Activated naive CD4-positive, alpha-beta T cell treated with anti-CD3 and anti-CD28 coated beads, Interleukin-2, amount 10 ng/mL, durations not matched to agents 7 days and 5 days (primary cell): ENCODE measurements at regions not wholly inside any gene's neighbourhood (a gene's known extent, or its start where the extent isn't known, plus 50 kb on each side); places are given as distances from the start of the nearest gene placed in this dataset.

Source experiments
- CTCF ChIA-PET: fragments of 350-600 bp; sonication (Branson Sonifier 250); formaldehyde crosslinking; loops from one replicate; lab custom pipeline; 2021; ENCODE audit warnings: antibody characterized with exemption; lab: Charles Lee
- DNase-seq: peaks from one replicate; pipeline ENCODE4 v3.0.0-alpha.2; 2020
- H3K27ac Mint-ChIP-seq: one replicate; pipeline ENCODE4 v1.8.0; 2021; ENCODE audit warnings: mild to moderate bottlenecking, moderate library complexity, mixed read lengths
- H3K27me3 Mint-ChIP-seq: one replicate; pipeline ENCODE4 v1.8.0; 2021; ENCODE audit warnings: mild to moderate bottlenecking, mixed read lengths
- H3K36me3 Mint-ChIP-seq: one replicate; pipeline ENCODE4 v1.8.0; 2021; ENCODE audit warnings: mixed read lengths
- H3K4me1 Mint-ChIP-seq: one replicate; pipeline ENCODE4 v1.8.0; 2021; ENCODE audit warnings: mixed read lengths
- H3K4me3 Mint-ChIP-seq: one replicate; pipeline ENCODE4 v1.8.0; 2021; ENCODE audit warnings: mild to moderate bottlenecking, moderate library complexity, mixed read lengths
- H3K9me3 Mint-ChIP-seq: one replicate; pipeline ENCODE4 v1.8.0; 2021; ENCODE audit warnings: mixed read lengths

- no peaks in the 10 kb centered on the region for H3K9me3 Mint-ChIP-seq
- CTCF ChIA-PET: no interaction called here
- no peaks in the 10 kb centered on the region for H3K27me3 Mint-ChIP-seq
- H3K27ac Mint-ChIP-seq: no peak overlapping the region
- H3K36me3 Mint-ChIP-seq: no peaks in the 10 kb centered on the region
- H3K4me1 Mint-ChIP-seq: peaks cover 3% of the 10 kb centered on the region
- H3K4me3 Mint-ChIP-seq: no peak overlapping the region
- DNase-seq: no peak
Measured at GRCh38 chr9:16025627-16026026, 472.8 kb downstream of the CCDC171 start.

- no peak for DNase-seq
- Mint-ChIP-seq H3K9me3 (peaks cover 1% of the 10 kb centered on the region), H3K27ac (no peak overlapping the region), H3K36me3 (no peaks in the 10 kb centered on the region), H3K4me1 (peaks cover 5% of the 10 kb centered on the region), H3K4me3 (no peak overlapping the region), H3K27me3 (no peaks in the 10 kb centered on the region)
- CTCF ChIA-PET: no interaction called here
Measured at GRCh38 chr9:16026886-16027285, 474.0 kb downstream of the CCDC171 start.

GRCh38 chr9:16028548-16028947 lies 475.7 kb downstream of the CCDC171 start:
- CTCF ChIA-PET: no interaction called here
- Mint-ChIP-seq H3K9me3 (peaks cover 4% of the 10 kb centered on the region), H3K27me3 (no peaks in the 10 kb centered on the region)

GRCh38 chr9:16029046-16029615 lies 476.3 kb downstream of the CCDC171 start:
- Mint-ChIP-seq H3K9me3 (peaks cover 4% of the 10 kb centered on the region), H3K4me1 (peaks cover 5% of the 10 kb centered on the region), H3K27me3 (no peaks in the 10 kb centered on the region), H3K36me3 (no peaks in the 10 kb centered on the region), H3K4me3 (no peak overlapping the region), H3K27ac (no peak overlapping the region)
- no peak for DNase-seq
- CTCF ChIA-PET: no interaction called here

More at GRCh38 chr9:16028548-16028947, 475.7 kb downstream of the CCDC171 start:
- no peak for DNase-seq
- Mint-ChIP-seq H3K36me3 (no peaks in the 10 kb centered on the region), H3K4me1 (peaks cover 5% of the 10 kb centered on the region), H3K27ac (no peak overlapping the region), H3K4me3 (no peak overlapping the region)

- Mint-ChIP-seq H3K27me3 (no peaks in the 10 kb centered on the region), H3K4me3 (no peak overlapping the region), H3K9me3 (peaks cover 4% of the 10 kb centered on the region), H3K27ac (no peak overlapping the region), H3K36me3 (no peaks in the 10 kb centered on the region), H3K4me1 (peaks cover 5% of the 10 kb centered on the region)
- DNase-seq: no peak
- CTCF ChIA-PET: no interaction called here
Measured at GRCh38 chr9:16029796-16030363, 477.0 kb downstream of the CCDC171 start.

GRCh38 chr9:16030528-16031185 lies 477.8 kb downstream of the CCDC171 start:
- no peaks in the 10 kb centered on the region for H3K27me3 Mint-ChIP-seq
- no peak for DNase-seq
- CTCF ChIA-PET: no interaction called here

GRCh38 chr9:16031486-16031885 lies 478.6 kb downstream of the CCDC171 start:
- no peak for DNase-seq
- Mint-ChIP-seq H3K27ac (no peak overlapping the region), H3K27me3 (no peaks in the 10 kb centered on the region), H3K36me3 (no peaks in the 10 kb centered on the region), H3K4me3 (no peak overlapping the region), H3K9me3 (peaks cover 4% of the 10 kb centered on the region), H3K4me1 (peaks cover 5% of the 10 kb centered on the region)
- CTCF ChIA-PET: no interaction called here

More at GRCh38 chr9:16030528-16031185, 477.8 kb downstream of the CCDC171 start:
- Mint-ChIP-seq H3K4me3 (no peak overlapping the region), H3K36me3 (no peaks in the 10 kb centered on the region), H3K9me3 (peaks cover 4% of the 10 kb centered on the region), H3K4me1 (peaks cover 5% of the 10 kb centered on the region), H3K27ac (no peak overlapping the region)

GRCh38 chr9:16031971-16032370 lies 479.1 kb downstream of the CCDC171 start:
- Mint-ChIP-seq H3K36me3 (no peaks in the 10 kb centered on the region), H3K9me3 (peaks cover 4% of the 10 kb centered on the region), H3K27ac (no peak overlapping the region), H3K4me1 (peaks cover 5% of the 10 kb centered on the region), H3K4me3 (no peak overlapping the region), H3K27me3 (no peaks in the 10 kb centered on the region)
- CTCF ChIA-PET: no interaction called here
- no peak for DNase-seq

- H3K36me3 Mint-ChIP-seq: no peaks in the 10 kb centered on the region
Measured at GRCh38 chr9:16032799-16033198, 480.0 kb downstream of the CCDC171 start.

GRCh38 chr9:16033253-16033652 lies 480.4 kb downstream of the CCDC171 start:
- DNase-seq: no peak
- no peak overlapping the region for H3K4me3 Mint-ChIP-seq
- peaks cover 5% of the 10 kb centered on the region for H3K4me1 Mint-ChIP-seq
- no peak overlapping the region for H3K27ac Mint-ChIP-seq
- no peaks in the 10 kb centered on the region for H3K27me3 Mint-ChIP-seq
- peaks cover 4% of the 10 kb centered on the region for H3K9me3 Mint-ChIP-seq
- CTCF ChIA-PET: no interaction called here
- no peaks in the 10 kb centered on the region for H3K36me3 Mint-ChIP-seq

More at GRCh38 chr9:16032799-16033198, 480.0 kb downstream of the CCDC171 start:
- Mint-ChIP-seq H3K27ac (no peak overlapping the region), H3K9me3 (peaks cover 4% of the 10 kb centered on the region), H3K27me3 (no peaks in the 10 kb centered on the region), H3K4me1 (peaks cover 5% of the 10 kb centered on the region), H3K4me3 (no peak overlapping the region)
- no peak for DNase-seq
- CTCF ChIA-PET: no interaction called here

GRCh38 chr9:16033921-16034691 lies 481.3 kb downstream of the CCDC171 start:
- H3K36me3 Mint-ChIP-seq: no peaks in the 10 kb centered on the region
- DNase-seq: no peak
- no peaks in the 10 kb centered on the region for H3K27me3 Mint-ChIP-seq
- CTCF ChIA-PET: no interaction called here
- peaks cover 4% of the 10 kb centered on the region for H3K9me3 Mint-ChIP-seq
- H3K4me1 Mint-ChIP-seq: peaks cover 5% of the 10 kb centered on the region
- no peak overlapping the region for H3K4me3 Mint-ChIP-seq
- no peak overlapping the region for H3K27ac Mint-ChIP-seq

- Mint-ChIP-seq H3K36me3 (no peaks in the 10 kb centered on the region), H3K27ac (no peak overlapping the region), H3K9me3 (no peaks in the 10 kb centered on the region), H3K4me3 (no peak overlapping the region), H3K4me1 (no peaks in the 10 kb centered on the region), H3K27me3 (no peaks in the 10 kb centered on the region)
- no peak for DNase-seq
- CTCF ChIA-PET: interaction anchor here (1.8 kb wide), 1 partner anchor 95 kb away, joined by 8 read pairs; no protein-coding TSS in a partner anchor
Measured at GRCh38 chr9:16039218-16039987, 486.6 kb downstream of the CCDC171 start.

- no peaks in the 10 kb centered on the region for H3K27me3 Mint-ChIP-seq
- H3K36me3 Mint-ChIP-seq: no peaks in the 10 kb centered on the region
- H3K9me3 Mint-ChIP-seq: no peaks in the 10 kb centered on the region
- H3K4me1 Mint-ChIP-seq: no peaks in the 10 kb centered on the region
- no peak overlapping the region for H3K4me3 Mint-ChIP-seq
- no peak overlapping the region for H3K27ac Mint-ChIP-seq
- DNase-seq: no peak
- CTCF ChIA-PET: interaction anchor here (1.8 kb wide), 1 partner anchor 94 kb away, joined by 8 read pairs; no protein-coding TSS in a partner anchor
Measured at GRCh38 chr9:16039988-16040761, 487.3 kb downstream of the CCDC171 start.
